RWPE2 (cell line): ENCODE measurements at regions not wholly inside any gene's neighbourhood (a gene's known extent, or its start where the extent isn't known, plus 50 kb on each side); places are given as distances from the start of the nearest gene placed in this dataset.

Experiments
- ATAC-seq: fragments of 200-7000 bp; cut with Tn5 transposase; 3 replicates; pipeline ENCODE4 v1.9.1; 2021; ENCODE audit warnings: low read depth
- DNase-seq: peaks from one replicate; pipeline ENCODE4 v3.0.0-alpha.2; 2020; ENCODE audit warnings: low spot score
- H3K27ac ChIP-seq: fragments of 450-650 bp; 2 replicates; pipeline ENCODE4 v1.5.1; 2017; ENCODE audit warnings: mild to moderate bottlenecking; ENCODE audit not compliant: poor library complexity, severe bottlenecking
- H3K27me3 ChIP-seq: fragments of 250-450 bp; sonication (Bioruptor Pico); 2 replicates; pipeline ENCODE4 v1.5.1; 2021; ENCODE audit warnings: mild to moderate bottlenecking, moderate library complexity; ENCODE audit not compliant: insufficient read depth, poor library complexity, severe bottlenecking
- H3K36me3 ChIP-seq: fragments of 250-450 bp; sonication (Bioruptor Pico); 2 replicates; pipeline ENCODE4 v1.5.1; 2020; ENCODE audit warnings: low read depth, mild to moderate bottlenecking, moderate library complexity
- H3K4me1 ChIP-seq: fragments of 250-450 bp; sonication (Bioruptor Pico); 2 replicates; pipeline ENCODE4 v1.5.1; 2021; ENCODE audit warnings: mild to moderate bottlenecking, moderate library complexity; ENCODE audit not compliant: insufficient read depth, poor library complexity, severe bottlenecking
- H3K4me3 ChIP-seq: fragments of 250-450 bp; sonication (Bioruptor Pico); 2 replicates; pipeline ENCODE4 v1.5.1; 2021; ENCODE audit warnings: mild to moderate bottlenecking, moderate library complexity; ENCODE audit not compliant: severe bottlenecking
- H3K9me3 ChIP-seq: fragments of 250-450 bp; sonication (Bioruptor Pico); 2 replicates; pipeline ENCODE4 v1.5.1; 2021; ENCODE audit warnings: mild to moderate bottlenecking, moderate library complexity; ENCODE audit not compliant: severe bottlenecking
- CTCF ChIP-seq: fragments of 450-650 bp; IDR thresholded peaks from one replicate; pipeline ENCODE4 v1.5.1; 2017; ENCODE audit warnings: mild to moderate bottlenecking, moderate library complexity; ENCODE audit not compliant: poor library complexity, severe bottlenecking

GRCh38 chrX:40279091-40279430 is 181.3 kb upstream of the BCOR start:
- no peaks in the 10 kb centered on the region for H3K4me1 ChIP-seq
- TF ChIP-seq CTCF: no peak
- ATAC-seq: no peak

DNA sequence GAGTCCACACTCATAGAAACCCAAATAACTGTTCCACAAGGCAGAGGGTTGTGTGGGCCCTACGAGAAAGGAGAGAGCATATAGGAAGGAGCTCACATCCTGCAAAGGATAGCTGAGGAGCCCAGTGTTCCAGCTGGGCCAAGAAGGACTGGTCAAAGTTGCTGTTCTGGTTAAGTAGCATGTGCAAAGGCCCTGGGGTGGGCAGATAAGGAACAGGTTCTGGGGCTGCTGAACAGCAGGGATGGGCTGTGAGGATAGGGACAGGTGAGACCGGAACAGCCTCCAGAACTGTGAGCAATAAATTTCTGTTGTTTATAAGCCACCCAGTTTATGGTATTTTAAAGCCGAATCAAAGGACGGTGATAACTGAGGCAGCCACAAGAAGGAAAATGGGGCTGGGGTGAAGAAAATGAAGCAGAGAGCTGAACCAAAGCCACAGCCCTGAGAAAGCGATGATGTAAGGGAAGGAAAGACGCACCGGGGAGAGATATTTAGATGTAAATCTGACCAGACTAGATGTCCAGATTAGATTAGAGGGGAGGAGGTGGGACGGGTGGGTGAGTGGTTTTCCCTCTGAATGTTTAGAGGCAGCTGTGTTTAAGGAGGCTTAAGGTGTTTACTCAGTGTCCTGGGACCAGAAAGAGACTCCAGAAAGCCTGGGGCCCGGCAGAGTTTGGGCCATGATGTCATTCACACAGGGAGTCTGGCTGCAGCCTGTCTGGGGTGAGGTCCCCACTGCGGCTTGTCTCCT is 180.8 kb upstream of the BCOR start:
- no peak overlapping the region for H3K4me3 ChIP-seq
- no peak for DNase-seq
- H3K27ac ChIP-seq: no peak overlapping the region
- no peaks in the 10 kb centered on the region for H3K36me3 ChIP-seq
- no peak for ATAC-seq
- no peaks in the 10 kb centered on the region for H3K9me3 ChIP-seq
- H3K4me1 ChIP-seq: no peaks in the 10 kb centered on the region
- no peaks in the 10 kb centered on the region for H3K27me3 ChIP-seq
- TF ChIP-seq CTCF: no peak

More at GRCh38 chrX:40279091-40279430, 181.3 kb upstream of the BCOR start:
- Histone ChIP-seq H3K4me3 (no peak overlapping the region), H3K27ac (no peak overlapping the region), H3K27me3 (no peaks in the 10 kb centered on the region), H3K36me3 (no peaks in the 10 kb centered on the region), H3K9me3 (no peaks in the 10 kb centered on the region)
- no peak for DNase-seq

GRCh38 chrX:40277672-40278071 is 179.9 kb upstream of the BCOR start:
- ATAC-seq (no peak), DNase-seq (no peak)
- no peak overlapping the region for H3K4me3 ChIP-seq
- no peaks in the 10 kb centered on the region for H3K36me3 ChIP-seq
- no peaks in the 10 kb centered on the region for H3K9me3 ChIP-seq
- H3K27ac ChIP-seq: no peak overlapping the region
- no peak for TF ChIP-seq CTCF
- H3K4me1 ChIP-seq: no peaks in the 10 kb centered on the region
- H3K27me3 ChIP-seq: no peaks in the 10 kb centered on the region

DNA sequence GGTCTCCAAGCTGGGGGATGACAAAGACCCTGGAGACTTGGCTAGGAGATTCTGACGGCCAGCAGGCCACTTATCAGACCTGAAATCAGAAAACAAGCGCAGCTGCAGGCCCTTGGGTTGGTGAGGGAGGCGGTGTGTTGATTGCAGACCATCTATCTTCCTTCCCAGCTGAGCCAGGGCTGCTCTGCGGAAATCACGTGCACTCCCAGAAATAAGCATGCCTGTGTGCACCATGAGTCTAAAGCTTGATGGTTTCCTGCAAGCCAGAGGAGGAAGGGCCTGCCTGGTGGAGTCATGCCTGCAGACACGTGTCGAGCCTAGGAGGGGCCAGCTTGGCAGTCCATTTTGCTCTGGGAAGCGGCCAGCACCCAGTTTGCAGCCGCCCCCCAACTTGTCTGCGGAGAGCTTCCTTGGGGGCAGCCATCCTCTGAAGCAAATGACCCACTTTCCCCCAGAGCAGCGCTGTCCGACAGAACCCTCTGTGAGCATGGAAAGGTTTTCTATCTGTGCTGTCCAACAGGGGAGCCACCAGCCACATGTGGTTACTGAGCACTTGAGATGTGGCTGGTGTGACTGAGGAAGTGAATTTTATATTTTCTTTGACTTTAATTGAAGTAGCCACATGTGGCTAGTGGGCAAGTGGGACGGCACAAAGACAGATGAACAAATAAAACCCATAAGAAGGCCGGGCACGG is 175.7 kb upstream of the BCOR start:
- no peak overlapping the region for H3K27ac ChIP-seq
- H3K9me3 ChIP-seq: no peaks in the 10 kb centered on the region
- ATAC-seq (no peak), DNase-seq (no peak)
- H3K36me3 ChIP-seq: no peaks in the 10 kb centered on the region
- H3K27me3 ChIP-seq: no peaks in the 10 kb centered on the region
- H3K4me3 ChIP-seq: no peak overlapping the region
- no peak for TF ChIP-seq CTCF
- H3K4me1 ChIP-seq: no peaks in the 10 kb centered on the region

DNA sequence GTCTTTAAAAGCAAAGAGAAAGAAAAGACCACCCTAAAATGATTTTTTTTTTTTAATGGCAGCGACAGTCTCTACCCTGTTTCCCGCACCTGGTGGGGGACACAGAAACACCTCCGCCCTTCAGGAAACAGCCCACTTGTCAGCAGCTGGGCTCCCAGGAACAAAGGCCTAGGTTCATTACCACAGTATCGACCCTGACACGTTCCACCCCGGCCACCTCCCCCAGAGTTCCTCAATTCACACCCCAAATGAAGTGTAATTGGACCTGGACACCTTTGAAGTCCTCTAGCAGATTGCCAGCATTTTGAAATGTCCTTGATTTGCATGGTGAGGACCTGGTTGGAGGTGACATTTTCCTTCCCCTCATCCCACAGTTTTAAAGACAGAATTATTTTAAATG is 175.0 kb upstream of the BCOR start:
- no peak for ATAC-seq
- Histone ChIP-seq H3K9me3 (no peaks in the 10 kb centered on the region), H3K27ac (no peak overlapping the region), H3K4me3 (no peak overlapping the region), H3K27me3 (no peaks in the 10 kb centered on the region), H3K4me1 (no peaks in the 10 kb centered on the region), H3K36me3 (no peaks in the 10 kb centered on the region)
- no peak for TF ChIP-seq CTCF
- no peak for DNase-seq
